ENCODE measurements at regions not wholly inside any gene's neighbourhood (a gene's known extent, or its start where the extent isn't known, plus 50 kb on each side); places are given as distances from the start of the nearest gene placed in this dataset.

DNA sequence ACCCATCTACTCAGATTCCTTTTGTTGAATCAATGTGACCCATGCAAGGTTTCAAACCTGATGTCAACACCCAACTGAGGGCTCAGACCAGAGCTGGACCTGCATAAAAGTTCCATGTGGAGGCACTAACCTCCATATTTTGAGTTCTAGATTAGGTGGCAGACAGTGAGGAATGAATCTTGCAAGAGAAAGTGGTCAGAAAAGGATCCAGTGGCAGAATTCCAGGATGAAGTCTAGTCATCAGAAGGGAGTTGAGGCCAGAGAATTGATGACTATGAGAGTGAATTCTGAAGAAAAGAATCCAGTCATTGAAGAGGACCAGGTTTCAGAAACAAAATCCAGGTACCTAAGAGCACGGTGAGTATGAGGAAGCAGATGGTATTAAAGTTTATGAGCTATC is 205.1 kb upstream of the RGMB start:
- peak; percentile 67 for DNase-seq (ENCODE audit: low read depth)

- DNase-seq (ENCODE audit: low read depth) = peak; percentile 26
Observed at GRCh38 chr5:98569288-98569687, 204.2 kb upstream of the RGMB start.

DNA sequence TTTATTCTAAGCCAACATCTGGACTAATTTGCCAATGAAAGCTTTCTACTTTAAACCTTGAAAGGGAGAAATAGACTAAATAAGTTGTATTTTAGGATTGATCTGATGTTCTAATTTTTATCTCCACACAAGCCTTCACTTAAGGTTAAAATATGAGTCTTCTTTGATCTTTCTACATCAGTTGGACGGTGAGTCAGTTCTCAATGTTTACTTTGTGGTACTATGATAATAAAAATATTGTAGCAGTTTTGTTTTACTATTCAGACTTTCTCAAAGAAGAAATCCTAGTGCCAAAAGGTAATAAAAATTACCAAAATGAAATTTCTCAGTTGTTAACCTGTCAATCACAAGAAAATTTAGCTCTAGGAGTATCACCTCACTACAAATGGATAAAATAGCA is 203.5 kb upstream of the RGMB start:
- peak; percentile 73 for DNase-seq (ENCODE audit: low read depth)

DNA sequence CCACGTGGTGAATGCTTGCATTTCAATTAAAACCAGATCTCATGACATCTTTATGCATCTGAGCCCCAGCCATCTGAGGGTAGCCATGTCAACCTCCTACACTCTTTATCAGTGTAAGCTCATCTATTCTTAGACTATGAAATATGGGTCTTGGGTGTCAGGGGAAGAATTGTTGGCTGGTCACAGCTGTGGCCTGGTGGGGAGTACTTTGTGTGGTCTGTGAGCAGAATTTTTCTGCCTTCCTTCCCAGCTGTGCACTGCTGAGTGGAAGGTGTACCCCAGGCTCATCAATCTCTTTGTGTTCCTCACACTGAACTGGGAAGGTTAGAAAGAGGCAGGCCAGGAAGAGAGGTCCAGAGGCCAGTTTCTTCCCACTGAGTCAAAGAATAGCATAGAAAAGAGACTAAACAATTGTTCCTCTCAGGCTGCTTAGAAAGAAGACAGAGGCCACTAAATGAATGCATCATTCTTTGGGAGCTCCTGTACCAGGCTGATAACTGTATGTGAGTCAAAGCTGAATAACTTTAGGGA is 202.7 kb upstream of the RGMB start:
- DNase-seq (ENCODE audit: low read depth) = peak; percentile 79

DNA sequence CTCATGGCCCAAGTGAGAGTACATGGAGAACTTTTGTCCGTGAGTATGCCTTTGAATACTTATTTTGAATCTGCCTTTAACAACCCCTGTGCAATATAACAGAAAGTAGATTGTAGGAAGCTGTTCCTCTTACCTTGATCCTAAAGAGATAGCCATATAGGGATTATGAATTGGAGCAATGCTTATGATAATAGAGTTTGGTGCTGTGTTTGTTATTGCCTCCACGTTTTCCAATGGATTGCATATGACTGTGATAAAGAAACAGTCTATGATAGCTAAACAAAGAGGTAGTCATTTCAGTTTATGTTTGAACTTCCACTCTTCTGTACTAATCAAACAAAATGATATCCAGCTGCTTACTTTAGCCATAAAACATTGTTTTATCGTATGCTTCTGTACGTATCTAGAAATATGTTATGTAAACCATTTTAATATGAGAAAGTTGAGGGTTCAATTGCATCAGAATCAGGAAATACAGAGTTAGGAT is 199.6 kb upstream of the RGMB start:
- no peak for DNase-seq (ENCODE audit: low read depth)

DNA sequence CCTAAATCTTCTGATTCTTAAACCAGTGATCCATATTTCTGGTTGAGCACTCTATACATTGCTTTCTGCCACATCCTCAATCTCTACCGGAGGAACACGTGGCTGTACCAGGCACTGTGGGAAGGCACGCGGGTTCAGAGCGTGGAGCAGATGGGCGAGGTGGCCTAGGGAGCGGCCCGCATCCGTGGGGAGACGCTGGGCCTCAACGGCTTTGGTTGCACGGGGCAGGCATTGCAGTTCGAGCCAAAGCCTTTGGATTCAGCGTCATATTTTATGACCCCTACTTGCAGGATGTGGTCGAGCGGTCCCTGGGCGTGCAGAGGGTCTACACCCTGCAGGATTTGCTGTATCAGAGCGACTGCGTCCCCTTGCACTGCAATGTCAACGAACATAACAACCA is 197.2 kb upstream of the RGMB start:
- no peak for DNase-seq (ENCODE audit: low read depth)

- DNase-seq (ENCODE audit: low read depth) = no peak
Observed at GRCh38 chr5:98578438-98578837, 195.0 kb upstream of the RGMB start.

GRCh38 chr5:98581112-98581997 is 192.1 kb upstream of the RGMB start:
- DNase-seq (ENCODE audit: low read depth) = peak; percentile 52

DNA sequence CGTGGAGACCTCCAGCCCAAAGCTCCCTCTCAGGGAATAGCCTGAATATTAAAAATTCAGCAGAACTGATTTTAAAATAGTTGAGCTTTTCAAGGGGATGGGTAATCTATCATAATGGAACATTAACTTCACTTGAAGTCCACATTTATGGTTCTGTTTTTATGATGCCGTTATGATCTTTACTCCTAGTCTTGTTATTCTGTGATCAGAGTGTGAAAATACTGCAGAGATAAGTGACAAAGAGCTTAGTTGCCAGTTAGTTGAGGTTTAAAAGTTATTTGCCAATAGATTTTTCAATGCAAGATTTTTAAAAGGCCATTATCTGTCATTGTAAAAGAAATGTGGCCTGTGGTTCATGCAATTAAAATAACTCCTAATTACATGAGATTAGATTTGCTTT is 189.9 kb upstream of the RGMB start:
- no peak for DNase-seq (ENCODE audit: low read depth)

- no peak for DNase-seq (ENCODE audit: low read depth)
Observed at GRCh38 chr5:98585661-98586310, 187.7 kb upstream of the RGMB start.

GRCh38 chr5:98586581-98586980 is 186.9 kb upstream of the RGMB start:
- no peak for DNase-seq (ENCODE audit: low read depth)

GRCh38 chr5:98587166-98587565 is 186.3 kb upstream of the RGMB start:
- no peak for DNase-seq (ENCODE audit: low read depth)

DNA sequence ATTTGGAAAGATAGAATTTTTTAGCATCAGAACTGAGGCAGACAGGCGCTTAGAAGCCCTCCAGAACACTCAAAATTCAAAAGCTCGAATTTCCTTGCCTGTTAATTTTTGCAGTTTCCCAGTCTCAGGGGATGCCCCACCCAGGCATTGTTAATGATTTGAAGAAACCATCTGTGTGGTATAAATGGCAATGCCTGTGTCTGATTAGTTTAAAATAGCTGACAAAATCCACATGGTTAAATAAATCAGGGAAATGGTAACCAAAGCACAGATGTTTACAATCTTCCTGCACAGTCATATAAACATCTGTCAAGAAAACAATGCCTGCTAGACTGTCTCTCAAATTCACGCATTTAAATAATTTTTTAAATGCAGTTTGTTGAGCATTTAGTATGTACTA is 185.2 kb upstream of the RGMB start:
- DNase-seq (ENCODE audit: low read depth) = no peak

GRCh38 chr5:98593418-98593817 is 180.0 kb upstream of the RGMB start:
- no peak for DNase-seq (ENCODE audit: low read depth)

DNA sequence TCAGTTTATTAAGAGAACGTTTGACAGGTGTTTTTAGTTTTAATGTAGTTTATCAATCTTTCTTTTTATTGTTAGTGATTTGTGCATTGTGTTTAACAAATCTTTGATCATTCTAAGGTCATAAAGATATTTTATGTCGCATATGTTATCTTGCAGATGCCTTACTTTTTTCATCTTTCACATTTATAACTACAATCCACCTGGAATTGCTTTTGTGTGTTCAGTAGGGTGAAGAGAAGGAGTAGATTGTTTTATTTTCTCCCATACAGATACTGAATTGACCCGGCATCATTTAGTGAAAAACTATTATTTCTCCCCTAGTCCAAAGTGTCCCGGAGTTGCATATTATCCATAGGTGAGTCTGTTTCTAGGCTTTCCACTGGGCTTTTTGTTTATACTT is 179.4 kb upstream of the RGMB start:
- DNase-seq (ENCODE audit: low read depth) = no peak

DNA sequence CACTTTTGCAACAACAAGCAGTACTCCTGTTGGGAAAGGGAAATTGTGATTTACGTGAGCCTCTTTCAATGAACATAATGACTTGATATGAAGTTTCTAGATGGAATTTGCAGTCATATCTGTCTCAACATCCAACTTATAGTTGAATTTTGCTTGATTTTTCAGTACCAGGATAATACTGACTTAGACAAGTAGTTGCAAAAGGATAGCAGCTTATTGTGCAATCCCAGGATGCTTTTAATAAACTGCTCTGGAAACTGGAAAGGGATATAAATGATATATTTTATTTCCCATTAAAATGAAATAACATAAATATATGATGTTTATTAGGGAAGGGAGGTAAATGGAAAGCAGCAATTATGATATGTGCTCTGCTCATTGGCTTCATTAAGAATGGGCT is 174.4 kb upstream of the RGMB start:
- peak; percentile 60 for DNase-seq (ENCODE audit: low read depth)

GRCh38 chr5:98602534-98603112 is 170.8 kb upstream of the RGMB start:
- no peak for DNase-seq (ENCODE audit: low read depth)

- DNase-seq (ENCODE audit: low read depth) = no peak
Observed at GRCh38 chr5:98603456-98603855, 170.0 kb upstream of the RGMB start.

DNA sequence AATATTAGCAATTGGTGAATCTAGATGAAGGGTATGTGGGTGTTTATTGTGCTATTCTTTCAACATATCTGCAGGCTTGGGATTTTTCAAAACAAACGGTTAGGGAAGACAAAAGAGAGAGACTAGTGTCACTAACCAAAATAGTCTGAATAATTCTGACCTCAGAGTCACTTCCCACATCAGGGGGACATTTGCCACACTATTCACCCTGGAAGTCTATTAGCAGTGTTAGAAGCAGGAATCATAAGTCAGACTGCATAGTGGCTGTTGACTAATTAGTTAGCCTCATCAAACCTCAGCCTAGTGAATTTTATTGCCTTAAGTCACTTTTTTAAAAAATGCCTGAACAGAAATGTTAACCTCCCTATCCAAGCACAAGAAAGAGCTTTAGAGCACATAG is 169.2 kb upstream of the RGMB start:
- DNase-seq (ENCODE audit: low read depth) = no peak

- DNase-seq (ENCODE audit: low read depth) = no peak
Observed at GRCh38 chr5:98604721-98605425, 168.6 kb upstream of the RGMB start.

GRCh38 chr5:98605426-98605825 is 168.0 kb upstream of the RGMB start:
- no peak for DNase-seq (ENCODE audit: low read depth)

- no peak for DNase-seq (ENCODE audit: low read depth)
Observed at GRCh38 chr5:98606961-98607360, 166.5 kb upstream of the RGMB start.

Data from amniotic epithelial cell (primary cell).